ENCODE measurements at regions not wholly inside any gene's neighbourhood (a gene's known extent, or its start where the extent isn't known, plus 50 kb on each side); places are given as distances from the start of the nearest gene placed in this dataset.

GRCh38 chr20:4305091-4305490 is 56.0 kb upstream of the ADRA1D start:
- H3K27ac ChIP-seq, result no peak overlapping the region
- peaks cover 0 to 4% (median 0%) of the 10 kb centered on the region in 3 donors for H3K27me3 ChIP-seq
- H3K4me3 ChIP-seq, result no peak overlapping the region
- 37 to 50% (median 48%) methylated on average over 4 to 5 of the region's 5 CpGs for WGBS, 5 donors
- no peaks in the 10 kb centered on the region for H3K36me3 ChIP-seq
- TF ChIP-seq POLR2AphosphoS5 (IDR thresholded peaks at IDR 0.05) (no peak), POLR2A (IDR thresholded peaks at IDR 0.05) (no peak), EP300 (IDR thresholded peaks at IDR 0.05) (no peak), CTCF (IDR thresholded peaks at IDR 0.05) (no peak)
- no peaks in the 10 kb centered on the region for H3K4me1 ChIP-seq
- no peak for DNase-seq
- H3K9me3 ChIP-seq, result no peaks in the 10 kb centered on the region
- intact Hi-C loops (cut with DNase I; ENCODE audit: low total_unique reads), result no loop called here

GRCh38 chr20:4304601-4305000 is 55.5 kb upstream of the ADRA1D start:
- H3K4me3 ChIP-seq, result no peak overlapping the region
- no peaks in the 10 kb centered on the region for H3K4me1 ChIP-seq
- no peaks in the 10 kb centered on the region for H3K9me3 ChIP-seq
- H3K27ac ChIP-seq, result no peak overlapping the region
- intact Hi-C loops (cut with DNase I; ENCODE audit: low total_unique reads), result no loop called here
- no peaks in the 10 kb centered on the region for H3K36me3 ChIP-seq
- TF ChIP-seq CTCF (IDR thresholded peaks at IDR 0.05) (no peak), EP300 (IDR thresholded peaks at IDR 0.05) (no peak), POLR2A (IDR thresholded peaks at IDR 0.05) (no peak), POLR2AphosphoS5 (IDR thresholded peaks at IDR 0.05) (no peak)
- DNase-seq, result no peak
- 87 to 95% (median 91%) methylated on average over 5 of the region's 5 CpGs for WGBS, 5 donors
- peaks cover 0 to 4% (median 0%) of the 10 kb centered on the region in 3 donors for H3K27me3 ChIP-seq

- TF ChIP-seq EP300 (IDR thresholded peaks at IDR 0.05) (no peak), POLR2AphosphoS5 (IDR thresholded peaks at IDR 0.05) (no peak), POLR2A (IDR thresholded peaks at IDR 0.05) (no peak), CTCF (IDR thresholded peaks at IDR 0.05) (no peak)
- Histone ChIP-seq H3K4me1 (no peaks in the 10 kb centered on the region), H3K9me3 (no peaks in the 10 kb centered on the region), H3K27ac (no peak overlapping the region), H3K27me3 (peaks cover 0 to 4% (median 0%) of the 10 kb centered on the region in 3 donors), H3K4me3 (no peak overlapping the region), H3K36me3 (no peaks in the 10 kb centered on the region)
- intact Hi-C loops (cut with DNase I; ENCODE audit: low total_unique reads), result no loop called here
- 70 to 86% (median 78%) methylated on average over 7 of the region's 7 CpGs for WGBS, 5 donors
- no peak for DNase-seq
These were observed 54.0 kb upstream of the ADRA1D start for GRCh38 chr20:4303136-4303535.

- Histone ChIP-seq H3K4me1 (peaks cover 0 to 5% (median 0%) of the 10 kb centered on the region in 4 donors), H3K27ac (no peak overlapping the region), H3K9me3 (no peaks in the 10 kb centered on the region), H3K27me3 (peaks cover 0 to 10% (median 0%) of the 10 kb centered on the region in 3 donors), H3K36me3 (no peaks in the 10 kb centered on the region), H3K4me3 (no peak overlapping the region)
- intact Hi-C loops (cut with DNase I; ENCODE audit: low total_unique reads), result no loop called here
- TF ChIP-seq POLR2AphosphoS5 (IDR thresholded peaks at IDR 0.05), result no peak
- no peak for TF ChIP-seq CTCF (IDR thresholded peaks at IDR 0.05)
- no peak for TF ChIP-seq EP300 (IDR thresholded peaks at IDR 0.05)
- TF ChIP-seq POLR2A (IDR thresholded peaks at IDR 0.05), result no peak
- 60 to 92% (median 69%) methylated on average over 1 of the region's 1 CpG for WGBS, 5 donors
- no peak for DNase-seq
These were observed 51.8 kb upstream of the ADRA1D start for GRCh38 chr20:4300921-4301320.
